ENCODE measurements at regions not wholly inside any gene's neighbourhood (a gene's known extent, or its start where the extent isn't known, plus 50 kb on each side); places are given as distances from the start of the nearest gene placed in this dataset.
"Not testable (repeated sequence)": the region's sequence is repeated elsewhere in the genome, so short reads cannot be mapped to it uniquely, and the experiment has no call there.

GRCh38 chr4:85018983-85019382 lies 52.5 kb upstream of the WDFY3 start:
- no peak overlapping the region for H3K4me3 ChIP-seq (ENCODE audit: low read depth, low read length)
- DNase-seq (ENCODE audit: low read depth) = no peak

GRCh38 chr4:85019411-85019810 lies 52.9 kb upstream of the WDFY3 start:
- no peak for DNase-seq (ENCODE audit: low read depth)
- no peak for TF ChIP-seq CTCF (IDR thresholded peaks at IDR 0.05; ENCODE audit: control insufficient read depth, extremely low read depth, insufficient read depth)
- H3K4me3 ChIP-seq (ENCODE audit: low read depth, low read length) = no peak overlapping the region

More at GRCh38 chr4:85018983-85019382, 52.5 kb upstream of the WDFY3 start:
- no peak for TF ChIP-seq CTCF (IDR thresholded peaks at IDR 0.05; ENCODE audit: control insufficient read depth, extremely low read depth, insufficient read depth)

- no peak for TF ChIP-seq CTCF (IDR thresholded peaks at IDR 0.05; ENCODE audit: control insufficient read depth, extremely low read depth, insufficient read depth)
- no peak for DNase-seq (ENCODE audit: low read depth)
- no peak overlapping the region for H3K4me3 ChIP-seq (ENCODE audit: low read depth, low read length)
Measured at GRCh38 chr4:85024671-85025070, 58.2 kb upstream of the WDFY3 start.

GRCh38 chr4:85028910-85029309 lies 62.4 kb upstream of the WDFY3 start:
- TF ChIP-seq CTCF (IDR thresholded peaks at IDR 0.05; ENCODE audit: control insufficient read depth, extremely low read depth, insufficient read depth) = no peak
- no peak overlapping the region for H3K4me3 ChIP-seq (ENCODE audit: low read depth, low read length)
- no peak for DNase-seq (ENCODE audit: low read depth)

DNA sequence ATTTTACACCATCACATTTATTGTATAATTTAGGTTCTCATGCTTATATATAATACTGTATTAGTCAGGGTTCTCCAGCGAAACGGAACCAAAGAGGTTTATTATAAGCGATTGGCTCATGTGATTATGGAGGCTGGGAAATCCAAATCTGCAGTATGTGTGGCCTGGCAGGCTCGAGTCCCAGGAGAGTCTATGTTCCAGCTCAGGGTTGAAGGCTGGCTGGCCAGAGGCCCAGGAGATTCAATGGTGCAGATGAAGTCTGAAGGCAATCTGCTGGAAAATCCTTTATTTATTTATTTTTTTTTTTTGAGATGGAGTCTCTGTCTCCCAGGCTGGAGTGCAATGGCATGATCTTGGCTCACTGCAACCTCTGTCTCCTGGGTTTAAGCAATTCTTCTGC lies 63.0 kb upstream of the WDFY3 start:
- no peak for DNase-seq (ENCODE audit: low read depth)
- no peak for TF ChIP-seq CTCF (IDR thresholded peaks at IDR 0.05; ENCODE audit: control insufficient read depth, extremely low read depth, insufficient read depth)
- H3K4me3 ChIP-seq (ENCODE audit: low read depth, low read length) = no peak overlapping the region

- H3K4me3 ChIP-seq (ENCODE audit: low read depth, low read length) = no peak overlapping the region
- TF ChIP-seq CTCF (IDR thresholded peaks at IDR 0.05; ENCODE audit: control insufficient read depth, extremely low read depth, insufficient read depth) = no peak
- DNase-seq (ENCODE audit: low read depth) = no peak
Measured at GRCh38 chr4:85030156-85030555, 63.7 kb upstream of the WDFY3 start.

DNA sequence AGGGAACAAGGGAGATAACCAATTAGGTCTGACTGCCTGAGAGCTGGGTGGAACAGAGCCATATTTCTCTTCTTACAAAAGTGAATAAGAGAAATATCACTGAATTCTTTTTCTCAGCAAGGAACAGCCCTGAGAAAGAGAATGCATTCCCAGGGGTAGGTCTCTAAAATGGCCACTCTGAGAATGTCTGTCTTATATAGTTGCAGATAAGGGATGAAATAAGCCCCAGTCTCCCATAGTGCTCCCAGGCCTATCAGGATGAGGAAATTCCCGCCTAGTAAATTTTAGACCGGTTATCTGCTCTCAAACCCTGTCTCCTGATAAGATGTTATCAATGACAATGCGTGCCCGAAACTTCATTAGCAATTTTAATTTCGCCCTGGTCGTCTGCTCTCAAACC lies 67.3 kb upstream of the WDFY3 start:
- not testable (repeated sequence) for H3K4me3 ChIP-seq (ENCODE audit: low read depth, low read length); DNase-seq (ENCODE audit: low read depth)

GRCh38 chr4:85039526-85039925 lies 73.0 kb upstream of the WDFY3 start:
- H3K4me3 ChIP-seq (ENCODE audit: low read depth, low read length) = no peak overlapping the region
- no peak for DNase-seq (ENCODE audit: low read depth)
- TF ChIP-seq CTCF (IDR thresholded peaks at IDR 0.05; ENCODE audit: control insufficient read depth, extremely low read depth, insufficient read depth) = no peak

DNA sequence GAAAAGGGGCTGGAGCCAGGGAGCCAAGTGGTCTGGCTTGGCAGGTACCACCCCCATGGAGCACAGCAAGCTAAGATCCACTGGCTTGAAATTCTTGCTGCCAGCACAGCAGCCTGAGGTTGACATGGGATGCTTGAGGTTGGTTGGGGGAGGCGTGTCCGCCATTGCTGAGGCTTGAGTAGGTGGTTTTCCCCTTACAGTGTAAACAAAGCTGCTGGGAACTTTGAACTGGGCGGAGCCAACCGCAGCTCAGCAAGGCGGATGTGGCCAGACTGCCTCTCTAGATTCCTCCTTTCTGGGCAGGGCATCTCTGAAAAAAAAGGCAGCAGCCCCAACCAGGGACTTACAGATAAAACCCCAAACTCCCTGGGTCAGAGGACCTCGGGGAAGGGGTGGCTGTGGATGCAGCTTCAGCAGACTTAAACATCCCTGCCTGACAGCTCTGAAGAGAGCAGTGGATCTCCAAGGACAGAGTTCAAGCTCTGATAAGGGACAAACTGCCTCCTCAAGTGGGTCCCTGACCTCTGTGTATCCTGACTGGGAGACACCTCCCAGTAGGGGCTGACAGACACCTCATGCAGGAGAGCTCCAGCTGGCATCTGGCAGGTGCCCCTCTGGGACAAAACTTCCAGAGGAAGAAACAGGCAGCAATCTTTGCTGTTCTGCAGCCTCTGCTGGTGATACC lies 77.5 kb upstream of the WDFY3 start:
- not testable (repeated sequence) for DNase-seq (ENCODE audit: low read depth); H3K4me3 ChIP-seq (ENCODE audit: low read depth, low read length)

All from LNCaP clone FGC (cell line).